ENCODE measurements at regions not wholly inside any gene's neighbourhood (a gene's known extent, or its start where the extent isn't known, plus 50 kb on each side); places are given as distances from the start of the nearest gene placed in this dataset.
"Not testable (repeated sequence)": the region's sequence is repeated elsewhere in the genome, so short reads cannot be mapped to it uniquely, and the experiment has no call there.

DNA sequence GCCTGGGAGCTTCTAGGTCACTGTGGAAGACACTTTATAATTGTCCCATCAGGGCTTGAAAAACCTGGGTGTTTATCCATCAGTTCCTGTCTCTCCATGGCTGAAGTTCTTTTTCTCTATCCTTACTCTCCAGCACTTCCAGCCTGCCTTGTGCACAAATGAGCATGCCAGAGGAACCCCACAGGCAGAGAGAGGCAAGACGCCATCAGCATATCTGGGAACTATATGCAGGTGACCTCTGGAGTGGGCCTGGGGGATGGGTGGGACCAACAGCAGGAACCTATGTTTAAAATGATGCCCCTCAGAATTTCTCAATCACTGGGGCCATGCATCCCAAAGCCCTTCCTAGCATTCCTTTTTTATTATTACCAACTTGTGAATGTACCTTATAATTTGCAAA is 156.2 kb upstream of the PARD3B start:
- DNase-seq (ENCODE audit: insufficient read length, low spot score) (no peak), FAIRE-seq (no peak)
- TF ChIP-seq, protein P1, sequence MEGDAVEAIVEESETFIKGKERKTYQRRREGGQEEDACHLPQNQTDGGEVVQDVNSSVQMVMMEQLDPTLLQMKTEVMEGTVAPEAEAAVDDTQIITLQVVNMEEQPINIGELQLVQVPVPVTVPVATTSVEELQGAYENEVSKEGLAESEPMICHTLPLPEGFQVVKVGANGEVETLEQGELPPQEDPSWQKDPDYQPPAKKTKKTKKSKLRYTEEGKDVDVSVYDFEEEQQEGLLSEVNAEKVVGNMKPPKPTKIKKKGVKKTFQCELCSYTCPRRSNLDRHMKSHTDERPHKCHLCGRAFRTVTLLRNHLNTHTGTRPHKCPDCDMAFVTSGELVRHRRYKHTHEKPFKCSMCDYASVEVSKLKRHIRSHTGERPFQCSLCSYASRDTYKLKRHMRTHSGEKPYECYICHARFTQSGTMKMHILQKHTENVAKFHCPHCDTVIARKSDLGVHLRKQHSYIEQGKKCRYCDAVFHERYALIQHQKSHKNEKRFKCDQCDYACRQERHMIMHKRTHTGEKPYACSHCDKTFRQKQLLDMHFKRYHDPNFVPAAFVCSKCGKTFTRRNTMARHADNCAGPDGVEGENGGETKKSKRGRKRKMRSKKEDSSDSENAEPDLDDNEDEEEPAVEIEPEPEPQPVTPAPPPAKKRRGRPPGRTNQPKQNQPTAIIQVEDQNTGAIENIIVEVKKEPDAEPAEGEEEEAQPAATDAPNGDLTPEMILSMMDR (IDR thresholded peaks at IDR 0.05; ENCODE audit: insufficient read depth, missing control alignments) = no peak

DNA sequence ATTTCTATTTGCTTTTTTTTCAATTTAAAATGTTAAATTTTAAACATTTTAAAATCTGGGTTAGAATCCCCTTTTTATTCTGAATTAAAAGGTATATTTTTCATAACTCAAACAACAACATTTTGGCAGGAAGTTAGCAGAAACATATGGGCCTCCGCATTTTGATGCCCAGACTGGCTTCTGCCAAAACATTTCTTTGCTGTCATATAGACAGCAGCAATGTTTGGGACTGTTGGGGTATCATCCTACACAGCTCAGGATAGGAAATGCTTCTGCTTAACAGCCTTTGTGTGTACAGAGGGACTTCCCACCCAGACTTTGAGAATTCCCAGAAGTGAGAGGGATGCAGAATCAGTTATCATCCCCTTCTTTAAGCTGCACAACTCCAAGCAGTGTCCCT is 155.4 kb upstream of the PARD3B start:
- DNase-seq (ENCODE audit: insufficient read length, low spot score) = no peak
- TF ChIP-seq, protein P1 (IDR thresholded peaks at IDR 0.05; ENCODE audit: insufficient read depth, missing control alignments) = no peak
- FAIRE-seq = no peak

DNA sequence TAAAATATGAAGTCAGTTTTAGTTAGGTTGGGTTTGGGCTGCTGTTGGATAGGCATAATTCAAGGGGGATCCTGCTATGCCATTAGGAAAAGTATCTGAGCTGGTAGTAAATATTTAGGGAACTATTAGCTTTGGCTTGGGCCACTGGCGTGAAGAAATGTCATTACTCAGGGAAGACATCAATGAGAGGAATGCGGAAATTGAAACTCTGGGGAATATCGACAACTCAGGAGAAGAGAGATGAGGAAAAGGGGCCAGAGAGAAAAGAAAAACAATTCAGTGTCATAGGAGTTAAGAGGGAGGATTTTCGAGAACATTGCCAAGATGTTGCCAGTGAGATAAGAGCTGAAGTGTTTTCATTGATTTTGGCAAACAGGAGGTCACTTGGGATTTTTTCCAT is 149.7 kb upstream of the PARD3B start:
- TF ChIP-seq, protein P1 (IDR thresholded peaks at IDR 0.05; ENCODE audit: insufficient read depth, missing control alignments) = no peak
- DNase-seq (ENCODE audit: insufficient read length, low spot score) = no peak
- no peak for FAIRE-seq

DNA sequence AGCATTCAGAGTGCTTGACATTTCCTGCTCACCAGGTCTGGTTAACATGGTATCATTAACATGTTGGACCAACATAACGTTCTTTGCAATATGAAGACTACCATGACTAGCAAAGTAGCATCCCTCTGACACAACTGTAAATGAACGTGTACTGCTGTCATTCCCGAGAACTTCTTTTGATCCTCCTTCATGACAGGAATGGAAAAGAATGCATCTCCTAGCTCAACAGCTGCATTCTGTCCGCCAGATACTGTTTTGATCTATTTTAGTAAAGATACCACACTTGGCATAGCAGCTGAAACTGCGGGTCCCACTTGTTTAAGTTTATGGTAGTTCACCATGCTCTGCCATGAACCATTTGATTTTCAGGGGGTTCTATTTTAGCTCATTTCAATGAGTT is 144.2 kb upstream of the PARD3B start:
- no peak for DNase-seq (ENCODE audit: insufficient read length, low spot score)
- no peak for FAIRE-seq
- TF ChIP-seq, protein P1 (IDR thresholded peaks at IDR 0.05; ENCODE audit: insufficient read depth, missing control alignments) = no peak

DNA sequence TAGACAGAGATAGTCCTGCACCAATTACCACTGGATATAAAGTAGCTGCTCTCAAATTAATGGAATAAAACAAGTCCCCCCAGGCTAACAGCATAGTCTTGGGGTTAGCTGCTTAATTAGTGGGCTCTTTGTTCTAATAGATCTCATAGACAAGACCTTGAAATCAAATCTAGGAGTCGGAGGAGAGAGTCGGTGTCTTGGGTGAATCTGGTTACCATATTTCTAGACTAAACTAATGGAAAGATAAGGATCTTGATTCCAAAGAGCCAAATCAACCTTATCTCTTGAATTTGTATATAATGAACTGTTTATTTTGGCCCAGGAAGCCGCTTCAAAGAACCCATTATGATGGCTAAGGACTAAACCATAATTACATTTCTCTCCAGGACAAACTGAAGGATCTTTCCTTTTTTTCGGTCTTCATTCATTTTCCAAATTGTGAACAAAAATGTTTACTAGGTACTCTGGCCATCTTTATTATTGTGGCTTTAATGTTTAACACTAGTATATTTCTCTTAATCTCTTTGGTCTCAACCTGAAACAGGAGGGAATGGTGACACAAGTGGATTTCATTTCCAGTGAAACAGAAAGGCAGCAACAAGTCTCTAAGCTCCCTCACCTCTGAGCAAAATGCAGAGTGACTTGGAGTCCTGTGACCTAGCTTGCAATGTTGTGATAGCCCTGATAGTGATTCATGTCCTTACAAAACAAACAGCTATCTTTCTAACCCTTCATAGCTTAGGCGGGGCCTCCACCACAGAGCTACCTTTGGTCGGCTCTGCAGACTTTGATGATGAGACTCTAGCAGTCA is 137.9 kb upstream of the PARD3B start:
- DNase-seq (ENCODE audit: insufficient read length, low spot score) = no peak
- TF ChIP-seq, protein P1 (IDR thresholded peaks at IDR 0.05; ENCODE audit: insufficient read depth, missing control alignments) = no peak
- no peak for FAIRE-seq

DNA sequence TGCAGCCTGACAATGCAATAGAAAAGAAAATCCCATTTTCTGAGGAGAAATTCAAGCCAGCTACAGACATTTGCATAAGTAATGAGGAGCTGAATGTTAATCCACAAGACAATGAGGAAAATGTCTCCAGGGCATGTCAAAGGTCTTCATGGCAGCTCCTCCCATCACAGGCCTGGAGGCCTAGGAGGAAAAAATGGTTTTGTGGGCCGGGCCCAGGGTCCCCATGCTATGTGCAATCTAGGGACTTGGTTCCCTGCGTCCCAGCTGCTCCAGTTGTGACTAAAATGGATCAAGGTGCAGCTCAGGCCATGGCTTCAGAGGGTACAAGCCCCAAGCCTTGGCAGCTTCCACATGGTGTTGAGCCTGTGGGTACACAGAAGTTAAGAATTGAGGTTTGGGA is 132.5 kb upstream of the PARD3B start:
- not testable (repeated sequence) for FAIRE-seq; DNase-seq (ENCODE audit: insufficient read length, low spot score)

DNA sequence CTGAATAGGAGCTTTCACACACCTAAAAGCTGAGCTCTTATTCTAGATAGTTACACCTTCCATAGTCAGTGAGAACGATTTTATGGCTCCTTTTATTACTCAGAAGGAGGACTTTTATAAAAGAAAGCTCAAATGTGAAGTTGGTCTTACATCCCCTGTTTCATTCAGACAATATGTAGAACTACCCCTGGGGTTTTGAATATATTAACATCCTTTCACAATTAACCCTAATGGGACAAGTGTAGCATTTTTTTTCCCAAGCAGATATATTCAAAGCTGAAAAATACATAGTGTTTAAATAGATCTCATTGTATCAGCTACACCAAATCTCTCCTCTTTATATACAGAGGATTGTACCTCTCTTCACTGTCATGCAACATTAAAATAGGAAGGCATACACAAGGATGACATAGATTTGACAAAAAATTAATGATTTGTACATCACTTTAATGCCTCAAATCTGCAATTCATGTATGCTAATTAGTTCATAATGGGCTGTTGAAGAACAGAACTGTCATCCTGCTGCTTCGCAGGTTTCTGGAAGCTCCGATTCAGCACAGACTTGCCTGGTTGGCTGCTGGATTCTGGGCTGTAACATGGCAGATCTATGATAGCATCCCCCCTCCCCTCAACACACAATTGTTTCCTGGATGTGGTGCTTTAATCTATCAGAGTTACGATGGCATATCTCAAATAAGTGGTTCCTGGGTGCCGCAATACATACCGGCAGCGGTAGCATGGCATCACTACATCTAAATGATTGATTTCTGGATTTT is 129.7 kb upstream of the PARD3B start:
- TF ChIP-seq, protein P1 (IDR thresholded peaks at IDR 0.05; ENCODE audit: insufficient read depth, missing control alignments) = no peak
- DNase-seq (ENCODE audit: insufficient read length, low spot score) (no peak), FAIRE-seq (no peak)
